CD14-positive monocyte (primary cell): ENCODE measurements at regions not wholly inside any gene's neighbourhood (a gene's known extent, or its start where the extent isn't known, plus 50 kb on each side); places are given as distances from the start of the nearest gene placed in this dataset.

Source experiments
- DNase-seq, 3 donors: peaks; one replicate each; pipeline ENCODE4 v3.0.0-alpha.2; 2011 to 2022
- H2AFZ ChIP-seq: 2 replicates; pipeline ENCODE4 v1.6.0; 2012; ENCODE audit warnings: mild to moderate bottlenecking, low read depth, low read length, inconsistent platforms; ENCODE audit not compliant: insufficient read depth, poor library complexity, severe bottlenecking
- H3K27ac ChIP-seq, 2 donors: 1 replicate in 1 of 2; 2 replicates in 1 of 2; pipeline ENCODE4 v1.5.1; 2012 to 2013; ENCODE audit warnings: low read length in 2 of 2, control low read depth in 1 of 2, inconsistent platforms in 1 of 2, low read depth in 1 of 2, mild to moderate bottlenecking in 1 of 2
- H3K27me3 ChIP-seq, 2 donors: one replicate each; pipeline versions ENCODE4 v1.6.0 to v1.6.1; 2011 to 2013; ENCODE audit warnings: low read length in 2 of 2; ENCODE audit not compliant: control insufficient read depth in 2 of 2, insufficient read depth in 2 of 2
- H3K36me3 ChIP-seq, 2 donors: replicated peaks in 1 of 2; 1 replicate in 1 of 2; 2 replicates in 1 of 2; pipeline versions ENCODE4 v1.5.1 to v1.6.1; 2012 to 2013; ENCODE audit warnings: low read length in 2 of 2, control low read depth in 1 of 2, inconsistent platforms in 1 of 2, mild to moderate bottlenecking in 1 of 2; ENCODE audit not compliant: insufficient read depth in 2 of 2, control insufficient read depth in 1 of 2
- H3K4me1 ChIP-seq, 2 donors: 1 replicate in 1 of 2; 2 replicates in 1 of 2; pipeline versions ENCODE4 v1.5.1 to v1.6.1; 2012 to 2013; ENCODE audit warnings: low read length in 2 of 2, control low read depth in 1 of 2, inconsistent platforms in 1 of 2, mild to moderate bottlenecking in 1 of 2, moderate library complexity in 1 of 2; ENCODE audit not compliant: insufficient read depth in 2 of 2, control insufficient read depth in 1 of 2
- H3K4me2 ChIP-seq: replicated peaks from 2 replicates; pipeline ENCODE3; 2012; ENCODE audit warnings: low read length, moderate library complexity, mild to moderate bottlenecking; ENCODE audit not compliant: poor library complexity, severe bottlenecking; ENCODE audit errors: extremely low read depth
- H3K4me3 ChIP-seq, 3 experiments: fragments of 200-600 bp in 1 of 3; sonication (generic) in 1 of 3; replicated peaks in 1 of 3; 1 replicate in 2 of 3; 2 replicates in 1 of 3; pipeline ENCODE4 v1.5.1; 2011 to 2013; ENCODE audit warnings: low read length in 3 of 3, mild to moderate bottlenecking in 3 of 3, control low read depth in 2 of 3, low read depth in 2 of 3, inconsistent platforms in 1 of 3, moderate library complexity in 1 of 3
- H3K79me2 ChIP-seq: 2 replicates; pipeline ENCODE4 v1.6.0; 2012; ENCODE audit warnings: mild to moderate bottlenecking, control low read depth, inconsistent platforms, low read length, moderate library complexity; ENCODE audit not compliant: insufficient read depth
- H3K9ac ChIP-seq: 2 replicates; pipeline ENCODE4 v1.6.0; 2017; ENCODE audit warnings: low read length, mild to moderate bottlenecking; ENCODE audit not compliant: insufficient read depth, poor library complexity, severe bottlenecking
- H3K9me3 ChIP-seq, 2 donors: replicated peaks in 1 of 2; 1 replicate in 1 of 2; 2 replicates in 1 of 2; pipeline versions ENCODE4 v1.5.1 to v1.6.1; 2012 to 2013; ENCODE audit warnings: low read length in 2 of 2, control low read depth in 1 of 2; ENCODE audit not compliant: control insufficient read depth in 1 of 2, insufficient read depth in 1 of 2
- H4K20me1 ChIP-seq: 2 replicates; pipeline ENCODE4 v1.6.0; 2012; ENCODE audit warnings: mild to moderate bottlenecking, low read length, control low read depth, moderate library complexity; ENCODE audit not compliant: insufficient read depth
- H3K27ac Mint-ChIP-seq, 7 donors: one replicate each; pipeline ENCODE4 v1.8.0; 2020; ENCODE audit warnings: mild to moderate bottlenecking in 7 of 7, mixed read lengths in 7 of 7, moderate library complexity in 6 of 7, inconsistent platforms in 2 of 7
- H3K27me3 Mint-ChIP-seq, 3 donors: one replicate each; pipeline ENCODE4 v1.8.0; 2021 to 2022; ENCODE audit warnings: low read depth in 3 of 3, mild to moderate bottlenecking in 3 of 3, mixed read lengths in 3 of 3, moderate library complexity in 3 of 3, inconsistent platforms in 1 of 3
- H3K36me3 Mint-ChIP-seq, 2 donors: one replicate each; pipeline ENCODE4 v1.8.0; 2020; ENCODE audit warnings: mixed read lengths in 2 of 2, inconsistent platforms in 1 of 2, mild to moderate bottlenecking in 1 of 2
- H3K4me1 Mint-ChIP-seq: one replicate; pipeline ENCODE4 v1.8.0; 2020; ENCODE audit warnings: mild to moderate bottlenecking, mixed read lengths
- H3K4me3 Mint-ChIP-seq, 2 donors: one replicate each; pipeline ENCODE4 v1.8.0; 2020; ENCODE audit warnings: mild to moderate bottlenecking in 2 of 2, mixed read lengths in 2 of 2, moderate library complexity in 1 of 2
- H3K9me3 Mint-ChIP-seq, 7 donors: one replicate each; pipeline ENCODE4 v1.8.0; 2020 to 2022; ENCODE audit warnings: mixed read lengths in 7 of 7, mild to moderate bottlenecking in 6 of 7, moderate library complexity in 6 of 7, inconsistent platforms in 2 of 7
- WGBS: methylation state at CpG from one replicate; pipeline ENCODE4 v1.1.5; 2013; ENCODE audit warnings: missing lambda C conversion rate; ENCODE audit not compliant: insufficient coverage; 5-methylcytosine and 5-hydroxymethylcytosine counted together
- intact Hi-C, 2 donors: fragments of 100-400 bp; cut with micrococcal nuclease; formaldehyde crosslinking; loops; one replicate each; pipeline versions ENCODE4 v1.15.0 to v1.15.1; 2023
- TF ChIP-seq, protein P1 (sequence below): fragments of 200-600 bp; IDR thresholded peaks from one replicate; pipeline ENCODE4 v1.8.0; 2022; ENCODE audit warnings: antibody characterized with exemption, mild to moderate bottlenecking

DNA sequence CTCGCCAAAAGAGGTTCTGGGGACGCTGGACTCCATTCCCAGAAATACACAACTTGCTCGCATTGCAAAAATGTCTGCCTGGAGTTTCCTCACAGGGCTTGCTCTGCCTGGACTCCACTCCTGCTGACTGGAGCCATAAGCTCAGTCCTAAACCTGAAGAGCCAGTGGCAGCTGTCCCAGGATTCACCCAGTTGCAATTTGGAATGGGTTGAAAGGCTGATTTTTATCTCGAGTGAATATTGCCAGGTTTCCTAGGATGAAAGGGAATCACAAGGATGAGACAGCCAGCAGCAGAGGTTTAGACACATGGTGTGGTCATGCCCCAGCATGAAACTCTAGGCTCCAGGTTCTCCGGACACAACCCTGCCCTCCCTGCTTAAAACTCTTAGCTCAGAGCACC lies 223.3 kb downstream of the BMP7 start:
- Mint-ChIP-seq H3K27ac (no peak overlapping the region), H3K9me3 (peaks cover 0 to 2% (median 0%) of the 10 kb centered on the region in 7 donors), H3K27me3 (peaks cover 0 to 7% (median 1%) of the 10 kb centered on the region in 3 donors), H3K4me1 (no peaks in the 10 kb centered on the region), H3K36me3 (no peaks in the 10 kb centered on the region), H3K4me3 (no peak overlapping the region)
- H3K9me3 ChIP-seq: no peaks in the 10 kb centered on the region
- intact Hi-C loops: no loop called here
- no peak overlapping the region for H3K27ac ChIP-seq
- no peaks in the 10 kb centered on the region for H3K4me1 ChIP-seq
- no peak overlapping the region for H3K4me2 ChIP-seq
- TF ChIP-seq, protein P1, sequence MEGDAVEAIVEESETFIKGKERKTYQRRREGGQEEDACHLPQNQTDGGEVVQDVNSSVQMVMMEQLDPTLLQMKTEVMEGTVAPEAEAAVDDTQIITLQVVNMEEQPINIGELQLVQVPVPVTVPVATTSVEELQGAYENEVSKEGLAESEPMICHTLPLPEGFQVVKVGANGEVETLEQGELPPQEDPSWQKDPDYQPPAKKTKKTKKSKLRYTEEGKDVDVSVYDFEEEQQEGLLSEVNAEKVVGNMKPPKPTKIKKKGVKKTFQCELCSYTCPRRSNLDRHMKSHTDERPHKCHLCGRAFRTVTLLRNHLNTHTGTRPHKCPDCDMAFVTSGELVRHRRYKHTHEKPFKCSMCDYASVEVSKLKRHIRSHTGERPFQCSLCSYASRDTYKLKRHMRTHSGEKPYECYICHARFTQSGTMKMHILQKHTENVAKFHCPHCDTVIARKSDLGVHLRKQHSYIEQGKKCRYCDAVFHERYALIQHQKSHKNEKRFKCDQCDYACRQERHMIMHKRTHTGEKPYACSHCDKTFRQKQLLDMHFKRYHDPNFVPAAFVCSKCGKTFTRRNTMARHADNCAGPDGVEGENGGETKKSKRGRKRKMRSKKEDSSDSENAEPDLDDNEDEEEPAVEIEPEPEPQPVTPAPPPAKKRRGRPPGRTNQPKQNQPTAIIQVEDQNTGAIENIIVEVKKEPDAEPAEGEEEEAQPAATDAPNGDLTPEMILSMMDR: no peak
- H2AFZ ChIP-seq: no peak overlapping the region
- no peak overlapping the region for H3K4me3 ChIP-seq
- DNase-seq: no peak
- H3K79me2 ChIP-seq: no peaks in the 10 kb centered on the region
- H3K27me3 ChIP-seq: no peaks in the 10 kb centered on the region
- 75% methylated on average over 4 of the region's 5 CpGs for WGBS
- no peak overlapping the region for H3K9ac ChIP-seq
- H3K36me3 ChIP-seq: no peaks in the 10 kb centered on the region
- no peaks in the 10 kb centered on the region for H4K20me1 ChIP-seq

DNA sequence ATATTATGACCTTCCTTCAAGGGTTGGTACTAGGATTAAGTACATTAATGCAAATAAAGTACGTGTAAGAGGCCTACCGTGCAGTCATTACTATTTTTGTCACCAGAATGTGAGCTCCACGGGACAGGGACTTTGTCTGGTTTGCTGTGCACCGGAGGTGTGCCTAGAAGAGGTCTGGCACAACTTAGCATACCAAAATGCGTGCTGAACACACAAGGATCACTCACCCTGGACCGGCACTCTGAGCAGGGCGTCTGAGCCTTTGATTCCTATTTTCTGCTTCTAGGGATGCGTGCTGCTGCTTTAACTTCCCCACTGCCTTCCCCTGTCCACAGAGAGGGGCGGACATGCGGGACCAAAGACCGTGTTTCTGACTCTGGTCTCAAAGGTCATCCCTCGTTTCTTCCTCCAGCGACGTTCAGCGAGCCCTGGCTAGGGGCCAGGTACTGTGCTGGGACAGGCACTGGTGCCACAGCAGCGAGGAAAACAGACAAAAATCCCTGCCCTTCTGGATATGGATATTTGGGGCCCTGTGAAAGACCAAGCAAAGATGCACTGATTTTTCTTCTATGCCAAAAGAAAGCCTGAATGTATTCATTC lies 222.7 kb downstream of the BMP7 start:
- no peaks in the 10 kb centered on the region for H3K79me2 ChIP-seq
- WGBS: 81% methylated on average over 15 of the region's 16 CpGs
- no peak overlapping the region for H3K27ac ChIP-seq
- Mint-ChIP-seq H3K27ac (no peak overlapping the region), H3K4me3 (no peak overlapping the region), H3K4me1 (no peaks in the 10 kb centered on the region), H3K36me3 (no peaks in the 10 kb centered on the region), H3K27me3 (peaks cover 0 to 7% (median 1%) of the 10 kb centered on the region in 3 donors), H3K9me3 (peaks cover 0 to 2% (median 0%) of the 10 kb centered on the region in 7 donors)
- no peak overlapping the region for H3K4me2 ChIP-seq
- no peak overlapping the region for H2AFZ ChIP-seq
- H4K20me1 ChIP-seq: no peaks in the 10 kb centered on the region
- no peaks in the 10 kb centered on the region for H3K4me1 ChIP-seq
- H3K9me3 ChIP-seq: no peaks in the 10 kb centered on the region
- H3K36me3 ChIP-seq: no peaks in the 10 kb centered on the region
- no peaks in the 10 kb centered on the region for H3K27me3 ChIP-seq
- TF ChIP-seq, protein P1: no peak
- no peak for DNase-seq
- no peak overlapping the region for H3K9ac ChIP-seq
- H3K4me3 ChIP-seq: no peak overlapping the region
- intact Hi-C loops: no loop called here
